TTC549 (cell line): ENCODE measurements at regions not wholly inside any gene's neighbourhood (a gene's known extent, or its start where the extent isn't known, plus 50 kb on each side); places are given as distances from the start of the nearest gene placed in this dataset.

Source experiments
- FAIRE-seq: peaks from 2 replicates; lab custom pipeline; 2012; peaks lifted over from hg19 to GRCh38; lab: Jason Lieb, UNC

DNA sequence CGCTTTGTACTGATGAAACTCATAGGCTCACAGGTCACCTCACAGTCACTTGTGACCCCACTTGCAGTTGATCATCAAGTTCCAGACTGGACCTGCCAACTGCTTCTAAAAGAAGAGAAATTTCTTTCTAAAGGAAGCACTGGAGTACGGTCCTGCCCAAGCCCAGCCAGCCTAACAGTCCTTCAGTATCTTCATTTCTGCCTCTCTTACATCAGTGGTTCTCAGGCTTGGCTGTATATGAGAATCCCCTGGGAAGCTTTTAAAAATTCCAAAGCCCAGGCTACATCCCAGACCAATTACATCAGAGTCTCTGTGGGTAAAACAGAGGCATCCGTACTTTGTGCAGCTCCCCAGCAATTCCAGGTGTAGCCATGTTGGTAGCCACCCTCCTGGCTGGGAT is 282.1 kb downstream of the NFIB start:
- FAIRE-seq = no peak

- no peak for FAIRE-seq
Measured at GRCh38 chr9:14031060-14031414, 282.9 kb downstream of the NFIB start.

- no peak for FAIRE-seq
Measured at GRCh38 chr9:14030375-14031059, 283.4 kb downstream of the NFIB start.

DNA sequence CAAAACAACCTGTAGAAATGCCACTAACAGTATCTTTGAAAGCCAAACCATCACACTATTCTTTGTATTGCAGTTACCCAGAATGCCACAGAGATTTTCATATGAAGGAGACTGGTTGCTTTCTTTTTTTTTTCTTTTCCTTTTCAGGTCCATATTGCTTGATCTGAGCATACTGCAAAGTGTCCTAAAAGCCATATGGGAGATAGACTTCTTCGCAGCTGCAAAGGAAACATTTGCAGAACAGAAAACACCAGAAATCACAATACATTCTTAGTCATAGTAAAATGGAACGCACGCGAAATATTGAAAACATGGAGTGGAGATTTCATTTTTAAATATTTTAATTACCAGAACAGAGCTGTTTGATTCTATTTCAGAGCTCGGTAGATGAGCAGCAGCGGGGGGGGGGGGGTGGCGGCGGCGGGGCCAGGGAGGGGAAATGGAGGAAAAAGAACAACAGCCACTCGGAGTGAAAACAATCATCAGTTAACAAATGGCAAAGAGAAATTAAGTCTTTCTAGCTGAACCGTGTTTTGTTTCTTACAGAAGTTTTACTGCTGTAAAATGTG is 284.1 kb downstream of the NFIB start:
- FAIRE-seq = no peak

GRCh38 chr9:14027116-14027800 is 286.7 kb downstream of the NFIB start:
- FAIRE-seq = no peak

DNA sequence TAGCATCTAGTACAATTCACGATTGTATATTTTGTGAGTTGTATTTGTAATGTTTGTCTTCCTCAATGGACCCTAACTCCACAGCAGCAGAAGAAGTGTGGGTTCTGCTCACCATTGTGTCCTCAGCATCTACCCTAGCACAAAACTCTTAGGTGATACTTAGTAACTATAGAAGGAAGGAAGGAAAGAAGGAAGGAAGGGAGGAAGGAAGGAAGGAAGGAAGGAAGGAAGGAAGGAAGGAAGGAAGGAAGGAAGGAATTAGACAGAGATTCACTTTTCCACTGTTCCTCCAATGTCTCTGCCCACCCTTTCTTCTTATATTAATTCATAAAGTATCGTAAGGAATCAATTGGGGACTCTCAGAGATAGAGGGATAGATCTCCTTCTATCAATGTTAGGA is 288.2 kb downstream of the NFIB start:
- FAIRE-seq = no peak

GRCh38 chr9:14023285-14023684 is 290.7 kb downstream of the NFIB start:
- FAIRE-seq = no peak

DNA sequence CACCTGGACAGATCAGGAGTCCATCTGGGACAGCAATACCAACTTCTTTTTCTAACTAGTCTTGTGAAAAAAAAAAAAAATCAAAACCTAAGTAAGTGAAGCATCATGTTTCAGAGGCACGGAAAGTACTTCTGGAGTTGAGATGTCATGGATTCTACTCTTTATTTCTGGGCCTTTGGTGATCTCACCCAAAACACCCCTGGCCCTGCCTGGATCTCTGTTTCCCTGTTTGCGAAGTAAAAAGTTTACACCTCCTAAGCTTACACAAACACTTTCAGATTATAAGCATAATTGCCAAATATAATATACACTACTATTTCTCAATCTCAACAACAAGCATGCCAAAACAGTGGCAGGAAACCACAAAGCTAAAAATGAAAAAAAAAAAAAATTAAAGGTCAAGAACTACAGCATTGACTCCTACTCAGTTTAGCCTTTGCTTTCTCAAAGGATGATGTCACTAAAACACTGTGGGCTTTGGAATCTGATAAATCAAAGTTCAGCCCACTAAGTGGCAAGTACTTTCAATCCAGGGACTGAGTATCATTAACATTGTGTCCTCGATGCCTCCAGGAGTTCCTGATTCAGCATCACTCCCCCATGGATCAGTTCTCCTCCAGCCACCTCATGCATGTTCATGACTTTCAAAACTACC is 291.9 kb downstream of the NFIB start:
- FAIRE-seq = no peak

- no peak for FAIRE-seq
Measured at GRCh38 chr9:14018081-14018480, 295.9 kb downstream of the NFIB start.

- peak; percentile 69 for FAIRE-seq
Measured at GRCh38 chr9:14014744-14015143, 299.2 kb downstream of the NFIB start.

DNA sequence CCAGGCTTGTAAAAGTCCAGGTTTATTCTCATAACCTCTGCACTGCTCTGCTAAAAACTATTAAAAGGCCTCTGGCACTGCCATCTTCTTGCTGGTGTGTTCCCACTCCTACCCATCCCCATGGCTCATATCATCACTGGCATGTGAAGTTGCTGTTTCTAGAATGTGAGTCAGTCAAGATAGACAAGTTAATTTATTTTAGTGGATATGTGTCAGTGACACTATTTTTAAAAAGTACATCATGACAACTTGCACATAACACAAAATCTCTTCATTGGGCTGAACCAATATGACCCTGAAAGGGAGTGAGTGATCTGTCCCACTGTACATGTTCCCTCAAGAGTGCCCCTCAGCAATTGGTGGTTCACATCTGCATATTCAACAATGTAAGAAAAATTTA is 299.7 kb downstream of the NFIB start:
- no peak for FAIRE-seq

DNA sequence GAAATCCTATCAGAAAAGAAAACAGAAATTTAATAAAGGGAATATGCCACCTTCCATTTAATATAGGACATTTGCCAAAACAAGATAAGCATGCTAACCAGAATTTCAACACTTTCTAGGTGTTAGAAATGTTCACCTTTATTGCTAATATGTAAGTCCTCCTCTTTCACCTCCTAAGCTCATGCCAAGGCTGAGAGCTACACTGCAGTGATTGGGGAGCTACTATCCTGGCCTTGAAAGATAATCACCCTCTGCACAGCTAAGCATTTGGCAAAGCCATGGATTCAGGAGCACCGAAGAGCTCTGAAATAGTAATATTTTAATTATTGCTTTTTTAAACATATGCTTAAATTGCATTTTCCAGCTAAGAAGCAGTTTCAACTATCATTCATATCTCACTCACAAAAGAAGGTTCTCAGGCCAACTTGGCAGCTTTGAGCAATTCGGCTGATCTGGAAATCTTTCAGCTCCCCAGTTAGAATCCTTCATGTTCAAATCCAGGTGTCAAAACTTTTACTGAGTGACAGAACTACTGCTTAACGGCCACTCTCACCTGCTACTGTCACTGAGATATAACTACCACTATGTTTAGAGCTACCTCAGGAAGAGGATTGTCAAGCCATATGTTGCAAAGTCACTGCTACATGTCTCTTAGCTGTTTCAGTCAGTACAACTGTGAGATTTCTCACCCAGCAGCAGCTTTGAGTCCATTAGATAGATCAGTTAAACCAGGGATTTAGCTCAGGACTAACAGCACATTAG is 302.0 kb downstream of the NFIB start:
- no peak for FAIRE-seq

- FAIRE-seq = no peak
Measured at GRCh38 chr9:14007190-14007769, 306.7 kb downstream of the NFIB start.

GRCh38 chr9:14006386-14007187 is 307.4 kb downstream of the NFIB start:
- FAIRE-seq = no peak

- FAIRE-seq = no peak
Measured at GRCh38 chr9:14004110-14004509, 309.8 kb downstream of the NFIB start.

DNA sequence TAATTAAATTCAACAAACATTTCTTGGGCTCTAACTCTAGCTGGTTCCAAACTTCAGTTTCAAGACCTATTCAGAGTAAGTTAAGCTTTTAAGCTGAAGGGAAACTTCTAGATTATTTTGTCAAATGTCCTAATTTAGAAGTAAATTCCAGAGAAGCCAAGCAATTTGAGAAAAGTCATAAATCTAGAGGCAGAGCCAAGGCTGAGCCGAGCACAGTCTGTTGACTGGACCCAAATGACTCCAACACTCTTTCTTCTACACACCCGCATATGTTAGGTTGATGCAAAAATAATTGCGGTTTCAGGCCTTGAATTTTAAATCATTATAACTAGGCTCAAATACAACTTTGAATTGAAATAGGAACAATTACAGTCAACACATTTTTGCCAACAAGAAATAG is 319.7 kb downstream of the NFIB start:
- FAIRE-seq = no peak

- no peak for FAIRE-seq
Measured at GRCh38 chr9:13993632-13994185, 320.2 kb downstream of the NFIB start.

DNA sequence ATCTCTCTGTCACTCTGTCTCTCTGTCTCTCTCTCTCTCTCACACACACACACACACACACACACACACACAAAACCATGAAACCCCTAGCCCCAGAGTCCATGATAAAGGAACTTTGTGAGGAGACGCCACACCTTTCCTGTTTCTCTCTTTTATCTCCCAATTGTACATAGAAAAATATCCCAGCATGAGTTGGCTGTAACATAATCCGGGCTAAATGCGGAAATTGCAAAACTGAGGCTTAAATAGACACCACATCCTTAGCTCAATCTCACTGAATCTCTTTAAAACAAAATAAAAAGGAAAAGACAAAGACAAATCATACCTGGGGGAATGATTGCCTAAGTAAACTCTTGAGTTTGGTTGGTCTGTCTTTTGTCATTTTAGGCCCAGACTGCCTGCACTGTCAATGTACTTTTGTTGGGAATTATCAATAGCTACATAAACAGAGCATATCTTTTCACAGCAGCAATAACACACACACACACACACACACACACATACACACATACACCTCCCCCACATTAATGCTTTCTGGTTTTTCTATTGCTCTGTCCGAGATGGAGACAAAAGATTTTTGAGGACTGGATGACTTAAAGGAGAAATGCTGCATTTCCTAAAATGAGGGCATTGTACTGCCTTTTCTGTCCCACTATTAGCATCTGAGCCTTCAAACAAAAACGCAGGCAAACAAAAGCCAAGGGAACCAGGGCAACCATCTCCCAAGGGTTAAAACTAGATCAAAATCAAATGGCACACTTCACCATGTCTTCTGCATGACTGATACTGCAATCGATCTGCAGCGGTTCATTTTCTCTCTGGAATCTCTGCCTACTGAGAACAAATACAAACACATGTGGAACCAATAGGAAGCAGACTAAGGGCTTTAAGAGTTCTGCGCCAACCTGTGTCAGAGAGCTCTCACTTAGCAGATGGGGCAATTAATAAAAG is 321.5 kb downstream of the NFIB start:
- FAIRE-seq = no peak

DNA sequence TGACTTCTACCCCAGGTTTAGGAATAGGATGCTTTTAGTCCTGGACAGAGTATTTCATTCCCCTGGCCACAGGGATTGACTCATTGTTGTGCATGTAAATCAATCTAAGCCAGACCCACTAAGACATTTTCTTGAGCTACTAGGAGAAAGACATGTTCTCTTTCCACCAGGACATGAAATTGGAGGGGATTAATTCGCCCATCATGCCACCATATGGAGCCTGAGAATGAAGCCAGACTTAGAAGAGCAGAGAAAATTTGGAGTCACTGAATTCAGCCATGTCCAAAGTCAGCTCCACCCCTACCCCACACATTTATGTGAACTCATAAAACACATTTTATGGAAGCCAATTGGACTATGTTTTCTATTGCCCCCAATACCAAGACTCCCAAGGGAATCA is 322.5 kb downstream of the NFIB start:
- FAIRE-seq = no peak

GRCh38 chr9:13990994-13991393 is 322.9 kb downstream of the NFIB start:
- no peak for FAIRE-seq
